ENCODE measurements at regions not wholly inside any gene's neighbourhood (a gene's known extent, or its start where the extent isn't known, plus 50 kb on each side); places are given as distances from the start of the nearest gene placed in this dataset.

DNA sequence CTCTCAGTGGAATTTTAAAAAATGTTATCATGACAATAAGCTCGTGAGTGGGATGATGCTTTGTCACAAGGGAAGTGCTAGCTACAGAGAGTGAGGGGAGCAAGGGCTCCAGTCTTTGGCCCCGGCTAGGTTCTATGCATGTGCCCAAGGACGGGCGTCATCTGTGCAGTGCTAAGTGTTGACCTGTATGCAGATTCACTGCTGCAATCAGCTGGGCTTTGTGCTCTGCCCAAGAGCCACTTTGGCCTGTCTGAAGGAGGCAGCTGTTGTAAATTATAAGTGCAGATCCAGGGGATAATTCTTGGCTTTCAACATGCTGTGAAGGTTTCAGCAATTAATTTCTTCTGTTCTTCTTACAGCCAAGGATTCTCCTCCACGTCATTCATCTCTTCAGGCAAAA is 268.6 kb downstream of the PSAT1 start:
- TF ChIP-seq, protein P1, sequence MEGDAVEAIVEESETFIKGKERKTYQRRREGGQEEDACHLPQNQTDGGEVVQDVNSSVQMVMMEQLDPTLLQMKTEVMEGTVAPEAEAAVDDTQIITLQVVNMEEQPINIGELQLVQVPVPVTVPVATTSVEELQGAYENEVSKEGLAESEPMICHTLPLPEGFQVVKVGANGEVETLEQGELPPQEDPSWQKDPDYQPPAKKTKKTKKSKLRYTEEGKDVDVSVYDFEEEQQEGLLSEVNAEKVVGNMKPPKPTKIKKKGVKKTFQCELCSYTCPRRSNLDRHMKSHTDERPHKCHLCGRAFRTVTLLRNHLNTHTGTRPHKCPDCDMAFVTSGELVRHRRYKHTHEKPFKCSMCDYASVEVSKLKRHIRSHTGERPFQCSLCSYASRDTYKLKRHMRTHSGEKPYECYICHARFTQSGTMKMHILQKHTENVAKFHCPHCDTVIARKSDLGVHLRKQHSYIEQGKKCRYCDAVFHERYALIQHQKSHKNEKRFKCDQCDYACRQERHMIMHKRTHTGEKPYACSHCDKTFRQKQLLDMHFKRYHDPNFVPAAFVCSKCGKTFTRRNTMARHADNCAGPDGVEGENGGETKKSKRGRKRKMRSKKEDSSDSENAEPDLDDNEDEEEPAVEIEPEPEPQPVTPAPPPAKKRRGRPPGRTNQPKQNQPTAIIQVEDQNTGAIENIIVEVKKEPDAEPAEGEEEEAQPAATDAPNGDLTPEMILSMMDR (conservative IDR thresholded peaks at IDR 0.05 in 1 of 2, IDR thresholded peaks at IDR 0.05 in 1 of 2; ENCODE audit: low read depth in 1 of 2, low read length in 2 of 2), result no peak
- TF ChIP-seq EZH2 (IDR thresholded peaks at IDR 0.05; ENCODE audit: low read length, missing control alignments), result no peak
